Neural progenitor cell (in vitro differentiated cells): ENCODE measurements at regions not wholly inside any gene's neighbourhood (a gene's known extent, or its start where the extent isn't known, plus 50 kb on each side); places are given as distances from the start of the nearest gene placed in this dataset.
A peak's percentile ranks its signal among the peaks of the same experiment; 100 is the strongest.

ENCODE experiments used
- DNase-seq: peaks from one replicate; pipeline ENCODE4 v3.0.0-alpha.2; 2016; ENCODE audit warnings: low spot score
- H2AFZ ChIP-seq: fragments of 200-600 bp; sonication (generic); replicated peaks from 2 replicates; pipeline ENCODE4 v1.6.1; 2016; ENCODE audit warnings: antibody characterized with exemption
- H3F3A ChIP-seq: fragments of 200-600 bp; sonication (generic); 2 replicates; pipeline ENCODE4 v1.6.1; 2016; ENCODE audit warnings: antibody characterized with exemption, low read depth
- H3K27ac ChIP-seq: fragments of 200-600 bp; sonication (generic); 2 replicates; pipeline ENCODE4 v1.5.1; 2016; ENCODE audit warnings: mild to moderate bottlenecking
- H3K27me3 ChIP-seq: fragments of 200-600 bp; sonication (generic); 2 replicates; pipeline ENCODE4 v1.6.1; 2016; ENCODE audit warnings: mild to moderate bottlenecking, moderate library complexity
- H3K36me3 ChIP-seq: fragments of 200-600 bp; sonication (generic); 2 replicates; pipeline ENCODE4 v1.5.1; 2016
- H3K4me1 ChIP-seq: fragments of 200-600 bp; sonication (generic); 2 replicates; pipeline ENCODE4 v1.6.1; 2016; ENCODE audit warnings: mixed run types
- H3K4me2 ChIP-seq: fragments of 200-600 bp; sonication (generic); 2 replicates; pipeline ENCODE4 v1.6.1; 2016
- H3K4me3 ChIP-seq: fragments of 200-600 bp; sonication (generic); 2 replicates; pipeline ENCODE4 v1.5.1; 2016
- H3K79me2 ChIP-seq: fragments of 200-600 bp; sonication (generic); 2 replicates; pipeline ENCODE4 v1.6.1; 2016; ENCODE audit warnings: low read depth
- H3K9ac ChIP-seq: fragments of 200-600 bp; sonication (generic); 2 replicates; pipeline ENCODE4 v1.6.1; 2016
- H3K9me3 ChIP-seq: fragments of 200-600 bp; sonication (generic); 2 replicates; pipeline ENCODE4 v1.5.1; 2016; ENCODE audit warnings: low read depth
- H4K20me1 ChIP-seq: fragments of 200-600 bp; sonication (generic); 2 replicates; pipeline ENCODE4 v1.6.1; 2016; ENCODE audit warnings: low read depth
- H3K27ac Mint-ChIP-seq: 3 replicates; pipeline ENCODE4 v1.8.0; 2021; ENCODE audit warnings: mixed read lengths
- H3K27me3 Mint-ChIP-seq: 2 replicates; pipeline ENCODE4 v1.8.0; 2022; ENCODE audit warnings: low read depth, mild to moderate bottlenecking, inconsistent platforms, moderate library complexity, mixed read lengths; ENCODE audit not compliant: insufficient read depth
- H3K36me3 Mint-ChIP-seq: 3 replicates; pipeline ENCODE4 v1.8.0; 2021; ENCODE audit warnings: mixed read lengths
- H3K4me1 Mint-ChIP-seq: 3 replicates; pipeline ENCODE4 v1.8.0; 2021; ENCODE audit warnings: mixed read lengths
- H3K4me3 Mint-ChIP-seq: 3 replicates; pipeline ENCODE4 v1.8.0; 2021; ENCODE audit warnings: mild to moderate bottlenecking, moderate library complexity, mixed read lengths
- H3K9me3 Mint-ChIP-seq: 3 replicates; pipeline ENCODE4 v1.8.0; 2020; ENCODE audit warnings: mixed read lengths
- CTCF ChIP-seq: fragments of 200-600 bp; sonication (generic); IDR thresholded peaks from 2 replicates; pipeline ENCODE4 v1.5.1; 2017; ENCODE audit warnings: antibody characterized with exemption, mild to moderate bottlenecking
- EZH2 ChIP-seq: fragments of 200-600 bp; sonication (generic); IDR thresholded peaks from 2 replicates; pipeline ENCODE4 v1.6.1; 2017; ENCODE audit warnings: antibody characterized with exemption, mild to moderate bottlenecking, moderate library complexity
- EZH2phosphoT487 ChIP-seq: fragments of 200-600 bp; sonication (generic); IDR thresholded peaks from 2 replicates; pipeline ENCODE4 v1.6.1; 2017; ENCODE audit warnings: antibody characterized with exemption

DNA sequence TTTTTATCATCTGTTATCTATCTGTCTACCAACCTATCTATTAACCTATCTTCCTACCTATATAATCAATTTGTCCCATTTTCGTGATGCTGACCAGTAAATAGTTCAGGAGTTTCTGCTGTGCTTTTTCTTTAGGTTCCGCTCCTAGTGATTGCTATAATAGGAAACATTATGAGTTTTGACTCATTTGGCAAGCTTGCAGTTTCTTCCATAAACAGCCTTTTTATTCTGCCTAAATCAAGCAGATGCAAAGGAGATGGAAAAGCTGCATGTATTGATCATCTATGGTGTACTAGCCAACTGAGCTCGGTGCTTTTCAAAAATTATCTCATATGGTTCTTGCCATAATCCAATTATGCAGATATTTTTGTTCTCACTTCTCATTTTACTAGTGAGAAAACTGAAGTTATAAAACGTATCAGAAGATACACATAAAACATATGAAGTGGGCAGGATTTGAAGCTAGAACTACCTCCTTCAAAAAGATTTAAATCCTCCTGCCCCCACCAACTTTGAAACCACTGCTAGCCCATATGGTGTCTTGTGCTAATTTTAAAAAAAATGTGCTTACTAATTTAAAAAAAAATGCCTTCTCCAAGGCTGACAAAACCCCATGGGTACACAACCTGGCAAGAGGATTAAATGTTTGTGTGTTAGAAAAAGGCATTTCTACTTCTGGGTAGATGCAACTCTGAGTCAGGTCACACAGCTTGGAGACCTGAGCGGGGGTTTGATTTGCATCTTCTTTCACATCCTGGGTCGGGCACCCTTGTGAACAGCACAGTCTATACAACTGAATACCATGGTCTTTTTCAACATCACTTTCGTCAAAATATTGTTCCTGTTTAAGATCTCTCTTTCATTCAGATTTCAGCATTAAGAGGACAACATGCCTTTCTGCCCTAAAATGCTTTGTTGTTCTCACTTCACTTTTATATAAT, 267.0 kb downstream of the CHL1 start:
- Histone ChIP-seq H3K79me2 (no peaks in the 10 kb centered on the region), H3K9ac (no peak overlapping the region), H3K4me1 (peaks cover 33% of the 10 kb centered on the region), H3K36me3 (no peaks in the 10 kb centered on the region), H3K4me2 (no peak overlapping the region), H3K4me3 (no peak overlapping the region), H3K27me3 (no peaks in the 10 kb centered on the region), H2AFZ (peak overlapping the region; percentile 36), H3F3A (peaks cover 19% of the 10 kb centered on the region), H3K9me3 (no peaks in the 10 kb centered on the region), H4K20me1 (no peaks in the 10 kb centered on the region), H3K27ac (no peak overlapping the region)
- peaks cover 41% of the 10 kb centered on the region for H3K4me1 Mint-ChIP-seq
- H3K27me3 Mint-ChIP-seq: peaks cover 3% of the 10 kb centered on the region
- peaks cover 2% of the 10 kb centered on the region for H3K9me3 Mint-ChIP-seq
- H3K36me3 Mint-ChIP-seq: no peaks in the 10 kb centered on the region
- H3K4me3 Mint-ChIP-seq: no peak overlapping the region
- H3K27ac Mint-ChIP-seq: peak overlapping the region; percentile 34
- no peak for TF ChIP-seq EZH2
- no peak for TF ChIP-seq CTCF
- TF ChIP-seq EZH2phosphoT487: no peak
- no peak for DNase-seq

DNA sequence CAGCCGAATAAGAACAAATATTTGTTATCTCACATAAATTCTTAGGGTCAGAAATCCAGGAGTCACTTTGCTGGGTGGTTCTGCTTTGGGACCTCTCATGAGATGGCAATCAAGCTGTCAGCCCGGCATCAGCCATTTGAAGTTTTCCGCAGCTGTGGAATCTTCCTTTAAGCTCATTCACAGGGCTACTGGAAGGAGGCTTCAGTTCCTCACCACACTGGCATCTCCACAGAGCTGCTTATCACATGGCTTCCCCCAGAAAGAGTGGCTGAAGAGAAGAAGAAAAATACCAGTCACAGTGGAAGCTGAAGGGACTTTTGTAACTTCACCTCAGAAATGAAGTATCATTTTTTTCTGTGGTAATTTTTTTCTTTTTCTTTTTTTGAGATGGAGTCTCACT, 267.7 kb downstream of the CHL1 start:
- TF ChIP-seq EZH2phosphoT487 (no peak), EZH2 (no peak), CTCF (no peak)
- Histone ChIP-seq H2AFZ (peak overlapping the region; percentile 36), H4K20me1 (no peaks in the 10 kb centered on the region), H3K27me3 (no peaks in the 10 kb centered on the region), H3K9me3 (no peaks in the 10 kb centered on the region), H3F3A (peaks cover 16% of the 10 kb centered on the region), H3K4me2 (no peak overlapping the region), H3K79me2 (no peaks in the 10 kb centered on the region), H3K4me3 (no peak overlapping the region), H3K27ac (no peak overlapping the region), H3K4me1 (peaks cover 26% of the 10 kb centered on the region), H3K9ac (no peak overlapping the region), H3K36me3 (no peaks in the 10 kb centered on the region)
- Mint-ChIP-seq H3K4me1 (peaks cover 34% of the 10 kb centered on the region), H3K36me3 (no peaks in the 10 kb centered on the region), H3K27ac (no peak overlapping the region), H3K27me3 (peaks cover 3% of the 10 kb centered on the region), H3K9me3 (peaks cover 2% of the 10 kb centered on the region), H3K4me3 (no peak overlapping the region)
- DNase-seq: no peak

GRCh38 chr3:468172-468571, 271.6 kb downstream of the CHL1 start:
- H3K4me1 Mint-ChIP-seq: peaks cover 10% of the 10 kb centered on the region

More at GRCh38 chr3:468172-468571, 271.6 kb downstream of the CHL1 start:
- Histone ChIP-seq H3K36me3 (no peaks in the 10 kb centered on the region), H4K20me1 (no peaks in the 10 kb centered on the region), H3K27ac (no peak overlapping the region), H3K9ac (no peak overlapping the region), H3F3A (no peaks in the 10 kb centered on the region), H3K4me3 (no peak overlapping the region), H3K79me2 (no peaks in the 10 kb centered on the region), H2AFZ (no peak overlapping the region), H3K4me2 (no peak overlapping the region), H3K9me3 (no peaks in the 10 kb centered on the region), H3K27me3 (no peaks in the 10 kb centered on the region), H3K4me1 (peaks cover 5% of the 10 kb centered on the region)
- Mint-ChIP-seq H3K27ac (no peak overlapping the region), H3K4me3 (no peak overlapping the region), H3K27me3 (peaks cover 5% of the 10 kb centered on the region), H3K36me3 (peaks cover 1% of the 10 kb centered on the region), H3K9me3 (peaks cover 19% of the 10 kb centered on the region)
- peak; percentile 33 for DNase-seq
- peak; percentile 74 for TF ChIP-seq CTCF
- TF ChIP-seq EZH2: no peak
- no peak for TF ChIP-seq EZH2phosphoT487
